Keratinocyte (primary cell): ENCODE measurements at regions not wholly inside any gene's neighbourhood (a gene's known extent, or its start where the extent isn't known, plus 50 kb on each side); places are given as distances from the start of the nearest gene placed in this dataset.

ENCODE experiments used
- EZH2 ChIP-seq: IDR thresholded peaks from one replicate; pipeline ENCODE4 v1.6.1; 2012; ENCODE audit warnings: inconsistent platforms, mild to moderate bottlenecking, low read length, moderate library complexity
- TF ChIP-seq, protein P1 (sequence below), 3 experiments: IDR thresholded peaks in 1 of 3; conservative IDR thresholded peaks in 1 of 3; optimal IDR thresholded peaks in 1 of 3; 2 replicates in 2 of 3; 3 replicates in 1 of 3; pipeline versions ENCODE3 to v1.5.1; 2011; ENCODE audit warnings: low read length in 3 of 3, mild to moderate bottlenecking in 3 of 3, moderate library complexity in 2 of 3, control low read depth in 1 of 3, inconsistent platforms in 1 of 3; ENCODE audit not compliant: insufficient read depth in 2 of 3; ENCODE audit errors: extremely low read depth in 1 of 3

- TF ChIP-seq, protein P1, sequence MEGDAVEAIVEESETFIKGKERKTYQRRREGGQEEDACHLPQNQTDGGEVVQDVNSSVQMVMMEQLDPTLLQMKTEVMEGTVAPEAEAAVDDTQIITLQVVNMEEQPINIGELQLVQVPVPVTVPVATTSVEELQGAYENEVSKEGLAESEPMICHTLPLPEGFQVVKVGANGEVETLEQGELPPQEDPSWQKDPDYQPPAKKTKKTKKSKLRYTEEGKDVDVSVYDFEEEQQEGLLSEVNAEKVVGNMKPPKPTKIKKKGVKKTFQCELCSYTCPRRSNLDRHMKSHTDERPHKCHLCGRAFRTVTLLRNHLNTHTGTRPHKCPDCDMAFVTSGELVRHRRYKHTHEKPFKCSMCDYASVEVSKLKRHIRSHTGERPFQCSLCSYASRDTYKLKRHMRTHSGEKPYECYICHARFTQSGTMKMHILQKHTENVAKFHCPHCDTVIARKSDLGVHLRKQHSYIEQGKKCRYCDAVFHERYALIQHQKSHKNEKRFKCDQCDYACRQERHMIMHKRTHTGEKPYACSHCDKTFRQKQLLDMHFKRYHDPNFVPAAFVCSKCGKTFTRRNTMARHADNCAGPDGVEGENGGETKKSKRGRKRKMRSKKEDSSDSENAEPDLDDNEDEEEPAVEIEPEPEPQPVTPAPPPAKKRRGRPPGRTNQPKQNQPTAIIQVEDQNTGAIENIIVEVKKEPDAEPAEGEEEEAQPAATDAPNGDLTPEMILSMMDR (optimal IDR thresholded peaks at IDR 0.05 in 1 of 3, IDR thresholded peaks at IDR 0.05 in 1 of 3, conservative IDR thresholded peaks at IDR 0.05 in 1 of 3; ENCODE audit: extremely low read depth in 1 of 3, insufficient read depth in 2 of 3, low read length in 3 of 3) = no peak
- TF ChIP-seq EZH2 = no peak
Measured at GRCh38 chr1:97004743-97005142, 283.2 kb downstream of the PTBP2 start.
